LoVo (cell line): ENCODE measurements at regions not wholly inside any gene's neighbourhood (a gene's known extent, or its start where the extent isn't known, plus 50 kb on each side); places are given as distances from the start of the nearest gene placed in this dataset.

ENCODE experiments used
- DNase-seq: peaks from one replicate; pipeline ENCODE4 v3.0.0-alpha.2; 2016; ENCODE audit warnings: low spot score

DNA sequence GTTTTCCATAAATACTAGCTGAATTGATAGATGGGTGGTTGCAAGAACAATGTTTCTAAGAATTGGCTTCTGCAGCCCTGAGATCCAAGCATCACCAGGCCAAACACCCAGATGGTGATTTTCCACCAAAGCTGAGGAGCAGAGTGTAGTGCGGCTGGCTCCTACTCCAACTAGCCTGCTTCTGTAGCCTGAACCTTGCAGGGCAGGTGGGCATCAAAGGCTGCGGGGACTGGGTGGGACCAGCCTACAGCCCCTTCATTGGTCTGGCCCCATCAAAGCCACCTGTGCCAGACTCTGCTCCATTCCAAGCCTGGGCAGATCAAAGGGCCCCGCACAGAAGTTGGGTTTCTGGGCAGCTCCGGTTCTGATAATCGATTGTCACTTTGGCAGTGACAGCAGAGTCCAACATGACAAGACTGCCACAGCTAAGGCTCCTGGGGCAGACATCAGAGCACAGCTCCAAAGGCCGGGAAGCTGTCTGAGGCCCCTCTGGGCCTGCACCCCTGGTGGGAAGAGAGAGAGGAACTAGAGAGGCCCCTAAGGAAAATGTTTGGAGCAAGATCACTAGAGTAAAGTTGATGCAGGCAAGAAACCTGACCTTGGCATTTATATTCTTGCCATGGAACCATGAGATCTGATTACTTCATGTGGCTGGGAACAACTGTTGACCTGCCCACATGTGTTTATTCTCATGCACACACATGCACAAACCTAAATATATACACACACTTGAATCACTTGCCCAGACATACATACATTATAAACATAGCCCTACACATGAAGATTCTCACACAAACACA, 582.9 kb downstream of the INSC start:
- no peak for DNase-seq

DNA sequence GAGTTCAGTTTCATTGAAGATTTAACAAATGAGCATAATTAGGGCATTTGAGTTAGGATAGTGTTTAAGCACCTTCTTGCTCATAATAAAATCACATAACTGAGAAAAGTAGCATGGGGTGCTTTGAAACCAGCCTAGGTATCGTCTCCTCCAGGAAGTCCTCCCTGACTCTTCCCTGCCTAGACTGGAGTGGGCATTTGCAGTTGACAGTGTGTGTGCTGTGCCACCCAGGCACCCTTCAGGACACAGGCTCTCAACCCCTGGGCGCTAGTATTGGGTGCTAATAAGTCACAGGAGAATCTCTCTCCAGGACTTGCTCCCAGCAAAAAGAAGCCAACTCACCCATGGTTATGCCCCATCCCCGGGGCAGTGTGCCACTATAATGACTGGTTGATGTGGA, 584.1 kb downstream of the INSC start:
- no peak for DNase-seq

DNA sequence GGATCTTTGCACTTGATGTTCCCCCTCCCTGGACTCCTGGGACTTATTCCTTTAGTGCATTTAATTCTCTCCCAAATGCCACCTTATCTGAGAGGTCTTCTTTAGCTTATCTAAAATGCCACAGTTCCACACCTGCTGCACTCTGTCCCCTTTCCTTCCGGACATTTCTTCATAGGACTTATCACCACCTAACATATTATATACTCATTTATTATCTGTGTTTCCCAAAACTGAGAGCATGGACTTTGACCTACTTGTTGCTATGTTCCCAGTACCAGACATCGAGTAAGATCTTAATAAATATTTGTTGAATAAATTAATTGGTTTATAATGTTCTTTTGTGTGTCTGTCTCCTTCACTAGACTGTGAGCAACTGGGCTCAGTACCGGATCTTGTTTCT, 585.3 kb downstream of the INSC start:
- no peak for DNase-seq

GRCh38 chr11:15700456-15700855, 585.7 kb downstream of the INSC start:
- DNase-seq, result no peak

- no peak for DNase-seq
Observed at GRCh38 chr11:15704064-15704463, 589.3 kb downstream of the INSC start.

DNA sequence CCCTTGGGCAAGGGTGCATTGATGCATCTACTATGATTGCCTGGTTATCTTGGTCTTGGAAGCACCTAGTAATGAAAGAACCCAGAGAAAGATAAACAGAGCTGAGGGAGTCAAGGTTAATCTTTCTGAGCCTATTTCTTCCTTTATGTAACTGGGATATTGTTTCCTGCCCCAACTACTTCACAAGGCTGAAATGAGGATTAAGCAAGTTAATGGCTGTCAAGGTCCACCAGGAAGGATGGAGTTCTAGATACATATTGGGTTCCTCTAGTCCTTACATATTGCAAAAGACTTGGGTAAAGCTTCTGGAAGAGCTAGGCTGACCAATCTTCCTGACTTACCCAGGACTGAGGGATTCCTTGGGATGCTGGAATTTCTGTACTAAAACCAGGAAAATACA, 589.8 kb downstream of the INSC start:
- no peak for DNase-seq

DNA sequence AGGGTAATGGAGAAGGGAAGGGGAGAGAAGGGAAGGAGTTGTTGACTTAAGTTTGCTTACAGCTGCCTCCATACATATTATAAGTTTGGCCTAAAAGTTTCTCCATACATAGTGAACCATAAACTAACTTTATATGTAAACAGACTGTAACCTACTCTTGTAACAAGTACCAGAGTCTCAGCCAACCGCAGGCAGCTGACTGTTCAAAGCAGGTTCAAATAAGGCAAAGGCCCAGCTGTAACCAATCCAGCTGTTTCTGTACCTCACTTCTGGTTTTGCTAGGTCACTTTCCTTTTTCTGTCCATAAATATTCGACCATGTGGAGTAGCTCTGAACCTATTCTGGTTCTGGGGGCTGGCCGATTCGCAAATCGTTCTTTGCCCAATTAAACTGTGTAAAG, 591.2 kb downstream of the INSC start:
- no peak for DNase-seq

DNA sequence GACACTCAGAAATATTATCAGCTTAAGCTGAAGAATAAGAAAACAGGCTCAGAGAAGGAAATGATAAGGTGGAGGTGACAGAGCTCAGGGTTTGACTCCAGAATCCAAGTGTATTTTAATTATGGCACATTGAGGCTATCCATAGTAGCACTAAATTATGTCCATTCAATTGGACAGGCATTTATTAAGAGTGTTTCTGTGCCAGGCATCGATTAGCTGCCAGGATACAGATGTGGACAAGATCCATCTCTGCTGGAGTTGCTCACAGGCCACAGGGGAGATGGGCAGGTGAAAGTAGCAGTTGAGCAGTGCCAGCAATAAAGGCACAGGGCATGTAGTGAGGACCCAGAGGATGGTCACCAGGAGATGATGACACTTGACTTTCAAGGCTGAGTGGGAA, 592.5 kb downstream of the INSC start:
- no peak for DNase-seq

DNA sequence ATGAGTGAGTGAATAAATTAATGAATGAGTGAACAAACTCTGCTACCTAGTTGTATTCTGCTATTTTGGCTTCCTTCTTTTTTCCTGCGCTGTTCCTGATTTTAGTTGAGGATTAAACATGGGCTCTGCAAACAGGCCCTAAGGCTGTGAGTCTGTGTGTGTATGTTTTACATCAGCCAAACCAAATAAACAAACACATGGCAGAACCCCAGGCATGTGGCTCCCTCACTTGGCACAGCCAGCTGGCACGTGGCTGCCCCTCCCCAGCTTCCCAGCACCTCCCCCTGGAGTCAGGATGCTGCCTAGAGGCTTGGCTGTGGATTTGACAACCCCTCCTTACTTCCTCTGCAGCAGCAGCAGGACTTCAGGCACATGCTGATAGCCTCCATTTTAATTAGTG, 593.2 kb downstream of the INSC start:
- DNase-seq, result no peak

- DNase-seq, result no peak
Observed at GRCh38 chr11:15710580-15711275, 596.0 kb downstream of the INSC start.

DNA sequence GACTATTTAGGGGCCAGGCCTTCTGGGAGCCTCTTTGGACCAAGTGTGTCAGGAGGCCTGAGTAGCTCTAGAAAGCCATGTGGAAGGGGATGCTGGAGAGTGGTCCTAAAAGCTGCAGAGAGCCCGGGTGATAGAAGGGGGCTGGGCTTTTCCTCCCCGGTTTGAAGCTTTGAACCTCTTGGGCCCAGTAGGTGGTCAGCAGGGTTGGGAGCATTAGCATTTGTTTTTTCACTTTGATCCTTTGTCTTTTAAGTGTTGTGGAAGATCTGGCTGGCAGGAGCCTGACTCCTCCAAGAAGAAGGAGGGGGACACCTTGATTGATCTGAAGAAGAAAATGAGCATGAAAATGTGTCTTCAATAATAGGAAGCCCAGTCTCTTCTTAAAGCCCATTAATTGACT, 596.6 kb downstream of the INSC start:
- DNase-seq, result no peak

DNA sequence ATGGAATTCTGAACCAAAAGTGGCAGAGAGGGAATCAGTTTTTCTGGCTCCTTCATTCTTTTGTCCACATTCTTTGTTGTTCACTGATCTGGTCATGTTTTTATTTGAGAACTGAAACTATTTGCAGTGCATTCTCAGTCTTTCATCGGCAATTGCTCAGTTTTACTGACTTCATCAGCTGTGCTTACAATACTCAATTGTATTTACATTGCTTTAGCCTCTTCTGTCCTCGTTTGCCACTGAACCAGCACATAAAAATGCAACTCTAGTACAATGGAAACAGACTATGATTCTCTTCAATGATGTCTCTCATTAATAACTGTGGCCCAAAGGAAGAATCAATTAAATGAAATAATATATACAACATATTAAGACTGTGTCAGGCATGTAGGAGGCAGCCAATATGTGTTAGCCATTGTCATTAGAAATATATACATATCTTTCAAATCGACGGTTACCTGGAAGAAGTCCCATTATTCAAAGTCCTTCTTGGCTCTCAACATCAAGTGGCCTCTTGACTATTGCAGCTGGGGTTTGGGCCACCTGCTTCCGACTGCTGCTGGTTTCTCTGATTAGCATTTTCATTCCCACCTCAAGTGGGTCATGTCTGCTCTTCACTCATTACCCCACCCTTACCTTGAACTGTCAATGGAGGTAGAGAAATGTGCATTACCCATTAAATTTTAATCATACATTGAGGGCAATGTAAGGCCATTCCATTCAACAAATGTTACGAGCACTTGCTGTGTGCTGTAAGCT, 600.1 kb downstream of the INSC start:
- DNase-seq, result no peak

GRCh38 chr11:15716550-15716949, 601.8 kb downstream of the INSC start:
- no peak for DNase-seq

DNA sequence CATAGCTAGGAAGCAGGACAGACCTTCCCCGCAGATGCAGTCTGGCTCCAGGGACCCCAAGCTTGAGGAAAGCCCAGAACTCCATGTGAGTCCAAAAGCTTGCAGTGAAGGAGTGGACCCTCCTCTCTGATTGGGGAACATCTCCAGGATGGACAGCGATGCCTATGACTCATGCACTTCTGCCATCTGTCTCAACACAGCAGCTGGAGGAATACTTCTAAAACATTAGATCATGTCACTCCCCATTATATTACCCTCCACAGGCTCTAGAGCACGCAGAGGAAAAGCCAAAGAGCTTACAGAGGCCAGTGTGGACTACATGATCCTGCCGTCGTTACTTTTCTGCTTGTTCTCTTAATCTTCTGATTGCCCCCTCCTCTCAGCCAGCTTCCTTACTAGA, 605.7 kb downstream of the INSC start:
- no peak for DNase-seq

GRCh38 chr11:15723966-15724365, 609.2 kb downstream of the INSC start:
- DNase-seq, result no peak

DNA sequence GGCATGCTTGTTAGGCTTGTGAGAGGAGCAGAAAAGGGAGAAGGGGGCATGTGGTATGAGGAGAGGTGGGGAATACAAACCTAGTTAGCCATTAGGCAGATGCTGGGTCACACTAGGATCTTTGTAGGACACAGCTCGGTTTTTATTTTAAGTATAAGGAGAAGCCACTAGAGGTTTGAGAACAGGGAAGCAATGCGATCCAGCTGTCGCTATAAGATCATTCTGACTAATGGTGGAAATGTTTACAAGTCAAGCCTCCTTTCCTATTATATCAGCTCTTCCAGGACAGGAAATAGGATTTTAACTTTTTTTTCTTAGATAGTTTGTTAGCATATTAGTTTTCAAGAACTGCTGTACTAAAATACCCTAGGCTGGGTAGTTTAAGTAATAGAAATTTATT, 609.9 kb downstream of the INSC start:
- DNase-seq, result no peak

DNA sequence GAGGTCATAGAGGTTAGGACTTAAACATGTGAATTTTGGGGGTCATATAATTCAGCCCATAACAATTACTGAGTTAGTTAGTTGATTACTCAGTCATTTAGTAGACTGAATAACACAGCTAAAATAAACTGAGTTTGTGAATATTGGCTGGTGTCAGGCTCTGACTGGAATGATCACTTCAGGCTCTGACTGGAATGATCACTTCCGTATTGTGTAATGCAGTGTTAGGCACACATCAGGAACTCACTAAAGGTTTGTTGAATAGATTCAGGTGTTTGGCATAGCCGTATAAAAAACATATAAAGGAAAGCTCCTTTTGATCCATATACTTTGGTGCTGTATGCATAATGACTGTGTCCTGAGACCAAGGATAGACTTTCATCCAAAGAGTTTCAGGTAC, 610.5 kb downstream of the INSC start:
- DNase-seq, result no peak

DNA sequence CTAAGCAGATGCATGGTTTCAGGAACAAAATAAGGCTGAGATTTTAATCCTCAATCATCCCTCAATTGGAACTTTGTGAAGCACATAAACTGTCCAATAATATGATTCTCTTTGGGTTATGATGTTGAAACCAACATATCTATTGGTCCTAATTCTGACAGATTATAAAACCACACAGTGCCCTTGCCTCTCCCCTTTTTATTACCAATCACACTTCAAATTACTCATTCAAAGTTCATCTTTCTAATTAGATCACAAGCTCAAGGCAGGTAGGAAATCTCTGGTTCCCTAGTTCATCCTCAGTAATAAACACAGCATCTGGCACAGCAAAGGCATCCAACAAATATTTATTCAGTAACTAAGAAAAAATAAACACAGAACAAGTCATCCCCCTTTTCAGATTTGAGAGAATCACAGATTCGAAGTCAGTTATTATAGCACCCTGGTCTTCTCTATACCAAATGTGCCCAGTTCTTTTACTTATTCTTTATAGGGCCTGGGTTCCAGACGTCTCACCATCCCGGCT, 611.6 kb downstream of the INSC start:
- DNase-seq, result no peak

- DNase-seq, result no peak
Observed at GRCh38 chr11:15726893-15727519, 612.3 kb downstream of the INSC start.

DNA sequence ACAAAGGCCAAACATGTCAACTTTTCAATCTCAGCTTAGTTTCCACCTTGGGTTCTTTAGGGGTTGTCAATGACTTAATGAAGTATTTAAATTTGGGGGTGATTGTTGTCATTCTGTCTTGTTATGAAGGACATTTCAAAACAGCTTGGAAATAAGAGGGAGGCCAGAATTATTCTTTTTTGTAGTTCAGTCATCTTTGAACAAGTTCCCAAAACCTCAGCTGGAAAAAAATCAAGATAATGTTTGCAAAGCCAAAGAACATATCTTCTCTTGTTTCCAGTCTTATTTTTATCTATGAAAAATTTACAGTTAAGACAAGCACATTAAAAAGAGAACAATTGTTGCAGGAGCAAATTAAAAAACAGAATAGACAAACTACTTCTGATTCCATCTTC, 612.8 kb downstream of the INSC start:
- DNase-seq, result no peak

DNA sequence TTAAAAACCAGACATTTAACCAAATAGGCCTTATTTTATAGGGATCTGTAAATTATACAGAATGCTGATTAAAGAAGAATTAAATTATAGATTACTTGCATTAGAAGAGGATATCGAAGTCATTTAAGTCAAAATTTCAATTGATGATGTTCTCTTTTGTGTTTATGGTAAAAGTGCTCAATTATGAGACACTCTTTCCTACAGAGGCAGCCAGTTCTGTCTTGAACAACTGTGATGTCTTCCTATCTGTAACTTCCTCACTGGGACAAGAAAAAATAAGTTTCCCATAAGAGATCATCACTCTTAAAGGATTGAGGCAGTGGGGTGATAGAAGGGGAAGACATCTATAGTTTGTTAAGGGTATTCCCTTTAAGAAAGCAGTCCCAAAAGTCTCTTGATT, 613.5 kb downstream of the INSC start:
- no peak for DNase-seq

- no peak for DNase-seq
Observed at GRCh38 chr11:15730263-15730994, 615.7 kb downstream of the INSC start.
